Renal pelvis (tissue), 1 donor: ENCODE measurements at regions not wholly inside any gene's neighbourhood (a gene's known extent, or its start where the extent isn't known, plus 50 kb on each side); places are given as distances from the start of the nearest gene placed in this dataset.
"Not testable (repeated sequence)": the region's sequence is repeated elsewhere in the genome, so short reads cannot be mapped to it uniquely, and the experiment has no call there.

Source experiments
- DNase-seq: peaks from one replicate; pipeline ENCODE4 v3.0.0-alpha.2; 2013

DNA sequence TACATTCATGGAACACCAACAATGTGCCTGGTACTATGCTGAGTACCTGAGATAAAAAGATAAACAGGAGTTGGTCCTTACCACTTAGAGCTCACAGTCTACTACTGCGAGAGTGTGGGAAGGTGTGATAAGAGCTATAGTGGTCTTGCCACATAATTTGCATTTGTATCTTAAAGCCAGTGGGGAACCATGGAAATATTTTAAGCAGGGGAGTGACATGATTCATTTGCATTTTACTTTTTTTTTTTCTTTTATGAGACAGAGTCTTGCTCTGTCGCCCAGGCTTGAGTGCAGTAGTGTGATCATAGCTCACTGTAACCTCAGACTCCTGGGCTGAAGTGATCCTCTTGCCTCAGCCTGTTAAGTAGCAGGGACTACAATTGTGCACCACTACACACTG is 53.6 kb downstream of the SRGAP2 start:
- DNase-seq: not testable (repeated sequence)

- DNase-seq: not testable (repeated sequence)
Measured at GRCh38 chr1:206261473-206261872, 58.1 kb downstream of the SRGAP2 start.

DNA sequence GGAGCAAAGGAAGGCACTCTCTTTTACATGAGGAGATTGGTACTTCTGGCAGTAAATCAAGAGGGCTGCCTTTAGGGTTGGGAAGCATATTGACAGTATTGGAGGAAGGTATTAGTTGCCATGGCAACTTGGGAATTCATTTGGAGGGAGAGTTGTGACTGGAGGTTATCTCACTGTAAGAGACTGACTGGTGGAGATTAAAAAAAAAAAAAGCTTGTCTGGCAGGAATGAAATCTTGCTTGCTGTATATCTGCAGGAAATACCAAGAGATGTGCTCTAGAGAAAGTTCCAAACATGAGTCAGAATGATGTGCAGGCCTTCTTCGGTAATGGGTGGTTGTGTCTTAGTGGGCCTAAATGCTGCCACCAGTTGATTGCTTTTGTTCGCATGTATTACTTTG is 59.1 kb downstream of the SRGAP2 start:
- DNase-seq: not testable (repeated sequence)

GRCh38 chr1:206264916-206265315 is 61.6 kb downstream of the SRGAP2 start:
- not testable (repeated sequence) for DNase-seq

GRCh38 chr1:206271153-206271552 is 67.8 kb downstream of the SRGAP2 start:
- not testable (repeated sequence) for DNase-seq

DNA sequence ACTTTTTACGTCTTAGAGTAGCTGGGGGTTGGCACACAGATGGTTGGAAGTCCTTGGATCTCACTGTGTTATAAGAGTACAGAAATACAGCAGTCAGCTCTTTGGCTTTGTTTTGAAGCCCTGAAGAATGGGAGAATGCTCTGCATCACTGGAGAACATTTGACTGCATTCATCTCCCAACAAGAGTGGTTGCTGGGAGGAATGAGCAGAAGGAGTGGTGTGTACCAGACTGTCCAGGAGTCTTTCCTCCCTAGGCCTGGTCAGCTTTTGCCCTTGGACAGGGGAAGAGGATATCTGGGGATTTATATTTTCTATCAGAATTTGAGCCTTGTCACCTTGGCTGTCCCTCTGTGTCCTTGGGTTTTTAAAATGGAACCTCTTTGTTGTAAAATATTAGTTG is 69.8 kb downstream of the SRGAP2 start:
- DNase-seq: not testable (repeated sequence)

DNA sequence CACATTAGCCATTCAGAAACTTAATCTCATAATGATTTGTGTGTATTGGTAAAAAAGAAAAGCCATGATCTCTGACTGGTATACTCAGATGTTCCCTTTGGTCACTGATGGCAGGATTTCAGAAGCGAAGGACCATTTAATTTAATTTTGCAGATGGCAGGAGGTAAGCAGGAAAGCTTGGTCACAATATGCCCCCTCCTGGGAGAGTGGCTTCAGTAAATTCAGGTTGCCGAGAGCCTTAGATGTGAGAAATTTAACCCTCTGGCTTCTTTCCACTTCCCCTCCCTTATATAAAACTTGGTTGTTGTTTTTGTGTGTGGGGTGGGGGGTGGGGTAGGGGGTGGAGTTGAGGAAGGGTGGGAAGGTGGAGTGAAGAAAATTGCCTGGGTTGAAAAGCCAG is 72.8 kb downstream of the SRGAP2 start:
- not testable (repeated sequence) for DNase-seq

DNA sequence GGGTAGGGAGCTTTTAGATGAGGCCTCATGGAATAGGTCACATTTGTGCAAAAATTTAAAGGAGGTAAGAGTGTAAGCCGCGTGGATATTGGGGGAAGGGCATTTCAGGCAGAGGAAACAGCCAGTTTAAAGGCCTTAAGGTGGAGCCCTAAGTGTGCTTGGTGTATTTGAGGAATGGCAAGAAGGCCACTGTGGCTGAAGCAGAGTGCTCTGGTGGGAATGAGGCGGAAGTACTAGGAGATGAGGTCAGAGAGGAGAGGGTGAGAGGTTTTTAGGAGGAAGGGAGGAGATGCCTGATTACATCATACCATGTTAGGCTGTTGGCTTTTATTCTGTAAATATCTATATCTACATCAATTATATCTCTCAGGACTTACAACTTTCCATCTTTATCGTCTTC is 75.3 kb downstream of the SRGAP2 start:
- not testable (repeated sequence) for DNase-seq

- not testable (repeated sequence) for DNase-seq
Measured at GRCh38 chr1:206280683-206281082, 77.3 kb downstream of the SRGAP2 start.

- DNase-seq: not testable (repeated sequence)
Measured at GRCh38 chr1:206281912-206282654, 78.7 kb downstream of the SRGAP2 start.

- not testable (repeated sequence) for DNase-seq
Measured at GRCh38 chr1:206285024-206285960, 82.0 kb downstream of the SRGAP2 start.

- not testable (repeated sequence) for DNase-seq
Measured at GRCh38 chr1:206287759-206288158, 84.4 kb downstream of the SRGAP2 start.

- DNase-seq: not testable (repeated sequence)
Measured at GRCh38 chr1:206288453-206288852, 85.1 kb downstream of the SRGAP2 start.

GRCh38 chr1:206297145-206298031 is 94.0 kb downstream of the SRGAP2 start:
- not testable (repeated sequence) for DNase-seq

GRCh38 chr1:206298032-206298392 is 94.7 kb downstream of the SRGAP2 start:
- not testable (repeated sequence) for DNase-seq

GRCh38 chr1:206299181-206299791 is 95.9 kb downstream of the SRGAP2 start:
- DNase-seq: not testable (repeated sequence)

GRCh38 chr1:206299942-206300341 is 96.6 kb downstream of the SRGAP2 start:
- not testable (repeated sequence) for DNase-seq

- not testable (repeated sequence) for DNase-seq
Measured at GRCh38 chr1:206302056-206302455, 98.7 kb downstream of the SRGAP2 start.

- DNase-seq: not testable (repeated sequence)
Measured at GRCh38 chr1:206307442-206307841, 104.1 kb downstream of the SRGAP2 start.

DNA sequence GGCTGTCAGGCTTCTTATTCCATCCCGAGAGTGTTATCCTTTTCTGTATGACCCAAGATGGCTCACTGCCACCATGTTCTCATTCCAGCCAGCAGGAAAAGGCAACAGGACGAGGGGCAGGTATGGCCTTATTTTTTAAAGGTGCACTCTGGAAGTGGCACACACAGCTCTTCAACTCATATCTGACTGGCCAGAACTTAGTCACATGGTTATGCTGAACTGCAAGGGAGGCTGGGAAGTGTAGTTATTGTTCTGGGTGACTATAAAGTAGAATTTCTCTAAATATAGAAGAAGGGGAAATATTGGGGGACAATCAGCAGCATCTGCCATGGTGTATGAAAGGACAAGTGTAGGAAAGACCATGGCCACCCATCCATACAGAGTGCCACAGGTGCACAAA is 107.6 kb downstream of the SRGAP2 start:
- DNase-seq: not testable (repeated sequence)

- not testable (repeated sequence) for DNase-seq
Measured at GRCh38 chr1:206311611-206312273, 108.4 kb downstream of the SRGAP2 start.
